Keratinocyte (primary cell): ENCODE measurements at regions not wholly inside any gene's neighbourhood (a gene's known extent, or its start where the extent isn't known, plus 50 kb on each side); places are given as distances from the start of the nearest gene placed in this dataset.
"Not testable (repeated sequence)": the region's sequence is repeated elsewhere in the genome, so short reads cannot be mapped to it uniquely, and the experiment has no call there.

Source experiments
- EZH2 ChIP-seq: IDR thresholded peaks from one replicate; pipeline ENCODE4 v1.6.1; 2012; ENCODE audit warnings: inconsistent platforms, mild to moderate bottlenecking, low read length, moderate library complexity
- TF ChIP-seq, protein P1 (sequence below), 3 experiments: IDR thresholded peaks in 1 of 3; conservative IDR thresholded peaks in 1 of 3; optimal IDR thresholded peaks in 1 of 3; 2 replicates in 2 of 3; 3 replicates in 1 of 3; pipeline versions ENCODE3 to v1.5.1; 2011; ENCODE audit warnings: low read length in 3 of 3, mild to moderate bottlenecking in 3 of 3, moderate library complexity in 2 of 3, control low read depth in 1 of 3, inconsistent platforms in 1 of 3; ENCODE audit not compliant: insufficient read depth in 2 of 3; ENCODE audit errors: extremely low read depth in 1 of 3

- TF ChIP-seq, protein P1, sequence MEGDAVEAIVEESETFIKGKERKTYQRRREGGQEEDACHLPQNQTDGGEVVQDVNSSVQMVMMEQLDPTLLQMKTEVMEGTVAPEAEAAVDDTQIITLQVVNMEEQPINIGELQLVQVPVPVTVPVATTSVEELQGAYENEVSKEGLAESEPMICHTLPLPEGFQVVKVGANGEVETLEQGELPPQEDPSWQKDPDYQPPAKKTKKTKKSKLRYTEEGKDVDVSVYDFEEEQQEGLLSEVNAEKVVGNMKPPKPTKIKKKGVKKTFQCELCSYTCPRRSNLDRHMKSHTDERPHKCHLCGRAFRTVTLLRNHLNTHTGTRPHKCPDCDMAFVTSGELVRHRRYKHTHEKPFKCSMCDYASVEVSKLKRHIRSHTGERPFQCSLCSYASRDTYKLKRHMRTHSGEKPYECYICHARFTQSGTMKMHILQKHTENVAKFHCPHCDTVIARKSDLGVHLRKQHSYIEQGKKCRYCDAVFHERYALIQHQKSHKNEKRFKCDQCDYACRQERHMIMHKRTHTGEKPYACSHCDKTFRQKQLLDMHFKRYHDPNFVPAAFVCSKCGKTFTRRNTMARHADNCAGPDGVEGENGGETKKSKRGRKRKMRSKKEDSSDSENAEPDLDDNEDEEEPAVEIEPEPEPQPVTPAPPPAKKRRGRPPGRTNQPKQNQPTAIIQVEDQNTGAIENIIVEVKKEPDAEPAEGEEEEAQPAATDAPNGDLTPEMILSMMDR (optimal IDR thresholded peaks at IDR 0.05 in 1 of 3, IDR thresholded peaks at IDR 0.05 in 1 of 3, conservative IDR thresholded peaks at IDR 0.05 in 1 of 3; ENCODE audit: extremely low read depth in 1 of 3, insufficient read depth in 2 of 3, low read length in 3 of 3) = not testable (repeated sequence)
- not testable (repeated sequence) for TF ChIP-seq EZH2
Observed at GRCh38 chr15:30730633-30731032, 104.7 kb downstream of the ARHGAP11B start.
